ENCODE measurements at regions not wholly inside any gene's neighbourhood (a gene's known extent, or its start where the extent isn't known, plus 50 kb on each side); places are given as distances from the start of the nearest gene placed in this dataset.

DNA sequence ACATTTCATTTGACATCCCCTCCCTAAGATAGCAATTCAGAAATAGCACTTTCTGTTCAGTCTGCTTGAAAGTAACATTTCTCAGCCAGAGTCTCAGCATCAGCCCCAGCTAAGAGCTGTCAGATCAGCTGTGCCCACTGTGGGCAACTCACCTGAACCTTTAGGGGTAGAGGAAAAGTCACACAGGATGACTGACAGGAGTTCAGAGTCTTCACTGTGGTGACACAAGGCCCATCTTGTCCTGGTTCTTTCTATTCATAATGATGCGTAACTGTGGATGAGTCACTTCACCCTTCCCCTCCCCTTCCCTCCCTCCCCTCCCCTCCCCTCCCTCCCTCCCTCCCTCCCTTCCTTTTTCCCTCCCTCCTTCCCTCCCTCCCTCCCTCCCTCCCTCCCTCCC is 96.1 kb upstream of the RASGRP1 start:
- FAIRE-seq = no peak
- TF ChIP-seq, protein P1, sequence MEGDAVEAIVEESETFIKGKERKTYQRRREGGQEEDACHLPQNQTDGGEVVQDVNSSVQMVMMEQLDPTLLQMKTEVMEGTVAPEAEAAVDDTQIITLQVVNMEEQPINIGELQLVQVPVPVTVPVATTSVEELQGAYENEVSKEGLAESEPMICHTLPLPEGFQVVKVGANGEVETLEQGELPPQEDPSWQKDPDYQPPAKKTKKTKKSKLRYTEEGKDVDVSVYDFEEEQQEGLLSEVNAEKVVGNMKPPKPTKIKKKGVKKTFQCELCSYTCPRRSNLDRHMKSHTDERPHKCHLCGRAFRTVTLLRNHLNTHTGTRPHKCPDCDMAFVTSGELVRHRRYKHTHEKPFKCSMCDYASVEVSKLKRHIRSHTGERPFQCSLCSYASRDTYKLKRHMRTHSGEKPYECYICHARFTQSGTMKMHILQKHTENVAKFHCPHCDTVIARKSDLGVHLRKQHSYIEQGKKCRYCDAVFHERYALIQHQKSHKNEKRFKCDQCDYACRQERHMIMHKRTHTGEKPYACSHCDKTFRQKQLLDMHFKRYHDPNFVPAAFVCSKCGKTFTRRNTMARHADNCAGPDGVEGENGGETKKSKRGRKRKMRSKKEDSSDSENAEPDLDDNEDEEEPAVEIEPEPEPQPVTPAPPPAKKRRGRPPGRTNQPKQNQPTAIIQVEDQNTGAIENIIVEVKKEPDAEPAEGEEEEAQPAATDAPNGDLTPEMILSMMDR (IDR thresholded peaks at IDR 0.05; ENCODE audit: insufficient read depth, missing control alignments) = no peak

DNA sequence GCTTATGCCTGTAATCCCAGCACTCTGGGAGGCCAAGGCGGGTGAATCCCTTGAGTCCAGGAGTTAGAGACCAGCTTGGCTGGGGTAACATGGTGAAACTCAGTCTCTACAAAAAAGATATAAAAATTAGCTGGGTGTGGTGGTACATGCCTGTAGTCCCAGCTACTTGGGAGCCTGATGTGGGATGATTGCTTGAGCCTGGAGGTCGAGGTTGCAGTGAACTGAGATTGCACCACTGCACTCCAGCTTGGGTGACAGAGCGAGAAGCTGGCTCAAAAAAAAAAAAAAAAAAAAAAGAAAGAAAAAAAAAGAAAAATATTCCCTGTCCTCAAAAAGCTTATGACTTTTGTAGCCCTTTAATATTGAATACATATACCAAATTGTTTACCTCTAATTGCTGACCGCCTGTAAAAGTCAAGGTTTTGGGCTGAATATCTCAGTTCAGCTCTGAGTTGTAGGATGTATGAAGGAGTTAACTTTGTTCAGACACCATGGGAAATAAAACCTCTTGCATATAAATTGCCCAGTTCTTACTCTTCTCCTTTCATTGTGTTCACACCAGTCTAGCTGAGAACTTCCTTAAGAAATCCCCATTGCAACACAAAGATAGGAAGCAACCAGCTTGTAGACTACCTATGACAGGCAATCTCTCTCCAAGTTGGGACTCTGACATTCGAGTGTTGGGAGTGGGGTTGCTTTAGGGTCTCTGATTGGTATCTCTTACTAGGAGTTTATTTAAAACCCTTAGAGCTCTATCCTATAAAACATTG is 97.6 kb upstream of the RASGRP1 start:
- DNase-seq (ENCODE audit: insufficient read length, low spot score) (no peak), FAIRE-seq (no peak)
- TF ChIP-seq, protein P1 (IDR thresholded peaks at IDR 0.05; ENCODE audit: insufficient read depth, missing control alignments) = no peak

More for the DNA sequence above, 96.1 kb upstream of the RASGRP1 start:
- no peak for DNase-seq (ENCODE audit: insufficient read length, low spot score)

DNA sequence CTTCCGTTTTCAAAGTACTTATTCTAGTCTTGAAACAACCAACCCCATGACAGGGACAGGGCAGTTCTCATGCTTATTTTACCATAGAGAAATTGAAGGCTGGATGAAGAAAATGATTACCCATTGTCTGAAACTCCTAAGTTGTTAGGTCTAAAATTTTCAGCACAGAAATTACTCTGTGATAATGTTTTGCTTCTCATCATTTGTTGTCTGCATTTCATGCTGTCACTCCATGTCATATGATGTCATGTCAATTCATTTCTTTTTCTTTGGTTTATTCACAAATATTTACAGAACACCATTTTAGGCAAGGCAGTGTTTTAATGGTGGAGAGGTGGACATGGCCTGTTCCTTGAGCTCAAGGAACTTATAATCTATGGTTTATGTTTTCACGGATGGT is 98.2 kb upstream of the RASGRP1 start:
- FAIRE-seq (no peak), DNase-seq (ENCODE audit: insufficient read length, low spot score) (no peak)
- TF ChIP-seq, protein P1 (IDR thresholded peaks at IDR 0.05; ENCODE audit: insufficient read depth, missing control alignments) = no peak

DNA sequence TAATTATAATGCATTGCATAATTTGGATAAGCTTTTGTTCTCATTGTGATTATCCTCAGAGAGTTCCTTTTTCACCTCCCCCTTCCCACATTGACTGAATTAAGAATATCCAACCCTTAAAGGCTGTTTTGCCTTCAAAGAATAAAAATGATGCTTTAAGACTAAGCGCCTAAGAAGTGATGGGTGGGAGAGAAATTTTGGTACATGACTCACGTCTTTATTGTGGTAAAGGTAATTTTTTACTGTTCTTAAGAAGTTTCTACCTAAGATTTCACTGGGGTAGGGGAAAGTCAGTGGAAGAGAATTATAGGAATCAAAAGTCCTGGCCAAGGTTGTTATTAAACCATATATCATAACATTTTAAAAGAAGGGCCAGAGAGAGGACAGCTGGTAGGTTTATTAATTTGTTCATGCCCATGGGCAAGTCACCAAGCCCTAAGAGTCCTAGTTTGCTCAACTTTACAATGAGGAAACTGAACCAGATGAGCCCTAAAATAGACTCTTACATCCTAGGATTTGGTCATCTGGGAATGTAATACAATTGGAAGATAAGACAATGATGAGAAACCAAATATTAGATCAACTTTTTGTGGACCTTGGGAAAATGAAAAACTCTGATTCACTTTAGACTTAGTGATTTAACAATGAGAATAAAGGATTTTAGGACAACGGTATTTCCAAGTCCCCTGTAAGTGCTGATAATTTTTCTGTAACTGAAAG is 101.1 kb upstream of the RASGRP1 start:
- FAIRE-seq = no peak
- DNase-seq (ENCODE audit: insufficient read length, low spot score) = no peak
- TF ChIP-seq, protein P1 (IDR thresholded peaks at IDR 0.05; ENCODE audit: insufficient read depth, missing control alignments) = no peak

DNA sequence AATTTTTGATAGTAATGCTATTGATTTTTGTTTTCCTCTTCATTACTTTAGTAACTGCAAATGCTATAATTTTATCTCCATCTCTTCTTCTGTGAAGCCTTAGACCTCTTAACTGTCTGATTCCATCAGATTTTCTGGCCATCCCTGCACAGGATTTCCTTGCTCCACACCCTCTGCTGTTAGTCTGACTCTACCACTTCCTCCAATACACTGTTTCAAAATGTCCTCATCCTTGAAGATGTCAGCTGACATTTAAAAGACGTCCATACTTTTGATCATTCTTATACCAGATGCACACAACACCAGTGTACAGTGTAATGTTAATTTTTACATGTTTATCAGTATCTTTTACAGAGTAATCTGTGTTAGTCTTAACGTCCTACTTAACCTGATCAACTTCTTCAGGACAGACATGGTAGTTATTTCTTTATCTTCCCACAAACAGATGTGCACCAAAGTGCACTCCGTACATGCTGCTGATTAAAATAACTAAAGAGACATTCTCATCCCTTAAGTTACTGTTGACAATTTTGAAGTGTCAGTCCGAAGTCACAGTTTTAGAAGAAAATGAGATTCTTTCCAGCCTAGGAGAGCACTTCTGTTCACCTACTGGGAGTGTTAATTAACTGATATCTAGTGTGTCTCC is 102.4 kb upstream of the RASGRP1 start:
- TF ChIP-seq, protein P1 (IDR thresholded peaks at IDR 0.05; ENCODE audit: insufficient read depth, missing control alignments) = no peak
- no peak for FAIRE-seq
- DNase-seq (ENCODE audit: insufficient read length, low spot score) = no peak

DNA sequence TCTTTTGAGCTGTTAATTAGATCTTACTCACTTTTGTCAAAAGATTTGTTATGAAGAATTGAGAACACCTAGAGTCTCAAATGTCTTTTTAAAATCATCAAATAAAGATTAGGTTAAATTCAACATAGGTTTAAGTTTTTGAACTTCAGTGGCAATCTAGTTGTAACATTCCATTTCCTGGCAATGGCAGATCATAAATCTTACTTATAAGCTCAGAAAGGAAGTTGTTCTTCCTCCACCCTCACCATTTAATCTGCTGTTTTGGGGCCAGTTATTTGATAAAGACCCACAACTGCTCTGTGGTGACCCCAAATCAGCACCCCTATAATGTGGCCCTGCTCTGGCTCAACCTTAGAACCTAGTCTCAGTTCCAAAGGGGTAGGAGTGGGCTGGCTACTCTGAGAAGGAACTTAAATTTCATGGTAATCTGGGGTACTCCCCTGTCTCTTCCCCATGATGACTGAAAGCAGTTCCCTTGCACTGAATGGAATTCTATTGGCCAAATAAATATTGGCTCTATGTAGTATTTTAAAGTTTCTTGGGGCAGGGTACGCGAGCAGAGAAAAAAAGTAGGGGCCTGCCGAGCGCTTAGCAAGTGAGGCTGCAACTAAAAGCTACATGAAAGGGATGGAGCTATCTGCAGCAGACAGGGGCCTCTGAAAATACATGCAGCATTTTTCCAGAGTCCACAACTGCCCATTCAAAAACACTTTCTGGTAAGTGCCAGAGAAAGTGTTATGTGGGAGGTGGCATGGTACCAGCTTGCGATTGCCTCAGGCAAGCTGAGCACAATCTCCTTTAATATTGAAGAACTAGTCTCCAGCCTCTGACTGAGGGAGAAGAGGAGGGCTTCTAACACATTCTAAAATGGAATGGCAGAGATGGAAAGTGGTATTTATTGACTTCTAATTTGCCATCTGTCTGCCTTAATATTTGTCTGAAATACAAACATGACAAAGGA is 103.6 kb upstream of the RASGRP1 start:
- DNase-seq (ENCODE audit: insufficient read length, low spot score) (no peak), FAIRE-seq (no peak)
- TF ChIP-seq, protein P1 (IDR thresholded peaks at IDR 0.05; ENCODE audit: insufficient read depth, missing control alignments) = no peak

All from D721Med (cell line).